GM12874 (cell line): ENCODE measurements at regions not wholly inside any gene's neighbourhood (a gene's known extent, or its start where the extent isn't known, plus 50 kb on each side); places are given as distances from the start of the nearest gene placed in this dataset.

Experiments used
- TF ChIP-seq, protein P1 (sequence below): IDR thresholded peaks from 2 replicates; pipeline ENCODE4 v1.5.1; 2011; ENCODE audit warnings: low read depth, mild to moderate bottlenecking, control low read depth, low read length, moderate library complexity; ENCODE audit not compliant: insufficient read depth

DNA sequence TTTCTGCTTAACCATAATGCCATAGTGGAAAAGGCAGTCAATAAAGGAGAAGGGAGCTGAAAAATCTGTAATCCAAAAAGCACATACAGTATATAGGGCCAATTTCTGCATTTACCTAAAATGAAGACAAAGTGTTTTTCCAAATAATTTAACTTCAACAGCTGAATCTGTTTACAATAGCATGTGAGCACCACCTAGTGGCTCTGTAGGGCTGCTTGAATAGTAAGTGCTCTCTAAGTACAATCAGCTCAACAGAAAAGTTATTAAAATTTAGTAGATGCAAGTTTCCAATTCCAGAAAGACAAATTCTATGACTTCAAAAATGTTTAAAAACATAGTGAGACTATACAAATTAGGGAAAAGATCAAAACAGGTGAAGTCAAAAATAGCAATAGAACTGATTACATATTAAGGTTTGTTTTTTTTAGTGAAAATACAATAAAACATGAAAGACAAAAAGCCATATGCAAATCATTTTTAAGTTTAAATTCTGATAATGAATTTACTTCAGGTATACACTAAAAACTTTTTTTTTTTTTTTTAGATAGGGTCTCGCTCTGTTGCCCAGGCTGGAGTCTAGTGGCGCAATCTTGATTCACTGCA, 220.0 kb downstream of the SETD4 start:
- TF ChIP-seq, protein P1, sequence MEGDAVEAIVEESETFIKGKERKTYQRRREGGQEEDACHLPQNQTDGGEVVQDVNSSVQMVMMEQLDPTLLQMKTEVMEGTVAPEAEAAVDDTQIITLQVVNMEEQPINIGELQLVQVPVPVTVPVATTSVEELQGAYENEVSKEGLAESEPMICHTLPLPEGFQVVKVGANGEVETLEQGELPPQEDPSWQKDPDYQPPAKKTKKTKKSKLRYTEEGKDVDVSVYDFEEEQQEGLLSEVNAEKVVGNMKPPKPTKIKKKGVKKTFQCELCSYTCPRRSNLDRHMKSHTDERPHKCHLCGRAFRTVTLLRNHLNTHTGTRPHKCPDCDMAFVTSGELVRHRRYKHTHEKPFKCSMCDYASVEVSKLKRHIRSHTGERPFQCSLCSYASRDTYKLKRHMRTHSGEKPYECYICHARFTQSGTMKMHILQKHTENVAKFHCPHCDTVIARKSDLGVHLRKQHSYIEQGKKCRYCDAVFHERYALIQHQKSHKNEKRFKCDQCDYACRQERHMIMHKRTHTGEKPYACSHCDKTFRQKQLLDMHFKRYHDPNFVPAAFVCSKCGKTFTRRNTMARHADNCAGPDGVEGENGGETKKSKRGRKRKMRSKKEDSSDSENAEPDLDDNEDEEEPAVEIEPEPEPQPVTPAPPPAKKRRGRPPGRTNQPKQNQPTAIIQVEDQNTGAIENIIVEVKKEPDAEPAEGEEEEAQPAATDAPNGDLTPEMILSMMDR, result peak; percentile 68

DNA sequence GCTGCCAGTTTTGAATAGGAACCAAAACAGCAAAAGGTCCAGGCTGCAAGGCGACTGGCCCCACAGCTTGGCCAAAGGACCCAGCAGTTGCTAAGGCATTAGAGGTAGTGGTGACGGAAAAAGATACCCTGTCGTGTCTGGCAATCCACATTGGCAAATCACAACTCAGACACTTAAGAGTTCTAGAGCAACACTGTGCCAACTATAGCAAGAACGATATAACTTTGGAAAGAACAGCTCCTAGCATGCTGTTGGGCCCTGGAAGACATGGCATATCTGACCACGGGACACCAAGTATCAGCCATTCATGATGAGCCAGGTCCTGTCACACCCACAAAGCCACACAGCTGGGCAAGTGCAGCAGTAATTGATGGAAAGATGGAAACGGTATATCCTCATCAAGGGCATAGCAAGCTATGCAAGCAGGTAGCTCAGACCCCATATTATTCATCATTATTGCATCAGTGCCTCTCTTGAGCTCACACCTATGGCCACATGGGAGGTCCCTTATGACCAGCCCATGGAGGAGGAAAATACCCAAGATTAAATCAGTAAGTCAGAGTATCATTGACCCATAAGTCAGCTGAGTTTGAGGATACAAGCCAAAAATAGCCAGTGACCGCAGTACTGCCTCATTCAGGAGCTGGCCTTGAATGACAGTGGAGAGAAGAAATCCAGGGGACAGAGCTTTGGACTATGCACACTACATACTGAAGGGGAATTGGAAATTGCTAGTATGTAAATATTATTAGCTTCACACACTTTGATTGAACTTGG, 221.2 kb downstream of the SETD4 start:
- TF ChIP-seq, protein P1, result no peak

DNA sequence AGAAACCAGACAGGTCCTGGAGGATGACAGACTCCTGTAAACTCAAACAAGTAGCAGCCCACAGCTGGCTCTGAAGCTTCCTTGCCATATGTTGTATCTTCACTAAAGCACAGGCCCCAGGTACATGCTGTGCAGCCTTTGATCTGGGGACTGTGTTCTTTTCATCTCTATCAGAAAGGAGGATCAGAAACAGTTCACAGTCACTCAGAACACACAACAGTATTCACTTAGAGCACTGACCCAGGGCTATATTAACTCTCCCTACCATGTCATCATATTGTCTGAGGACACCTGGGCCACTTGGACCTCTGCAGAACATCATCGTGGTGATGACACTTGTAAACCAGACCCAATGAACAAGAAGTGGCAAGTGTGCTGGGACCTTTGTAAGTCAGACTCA, 222.0 kb downstream of the SETD4 start:
- TF ChIP-seq, protein P1, result no peak

DNA sequence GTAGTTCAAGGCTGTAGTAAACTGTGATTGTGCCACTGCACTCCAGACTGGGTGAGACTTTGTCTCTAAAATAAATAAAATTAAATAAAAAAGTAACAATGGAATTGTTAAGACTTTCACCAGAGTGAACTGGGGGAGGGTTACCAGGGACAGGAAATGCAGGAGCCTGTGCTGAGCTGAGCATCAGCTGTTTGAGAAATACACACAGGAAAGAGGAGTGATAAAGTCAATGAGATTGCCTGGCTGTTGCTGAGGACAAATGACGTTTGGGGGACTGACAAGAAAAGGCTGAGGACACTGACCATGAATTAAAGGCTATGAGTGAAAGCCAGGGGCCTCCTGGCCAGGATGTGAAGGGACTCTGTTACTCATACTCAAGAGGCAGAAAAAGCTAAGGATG, 226.3 kb downstream of the SETD4 start:
- TF ChIP-seq, protein P1, result no peak

DNA sequence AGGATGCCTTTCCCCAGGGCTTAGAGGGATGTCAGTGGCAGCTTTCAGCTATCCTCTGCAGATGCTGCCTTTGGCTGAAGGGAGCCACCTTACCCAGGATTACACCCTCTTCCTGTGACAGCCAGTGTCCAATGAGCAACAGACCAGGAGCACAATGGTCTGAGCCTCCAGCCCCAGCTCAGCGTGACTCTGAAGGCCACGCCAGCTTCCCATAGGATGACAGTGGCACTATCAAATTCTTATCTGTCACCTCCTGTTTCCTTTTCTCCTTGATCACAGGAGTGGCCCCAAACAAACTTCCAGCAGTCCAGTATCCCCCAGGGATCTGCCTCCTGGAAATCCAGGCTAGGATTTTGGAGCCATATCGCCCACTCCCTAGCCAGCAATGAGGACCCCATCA, 226.9 kb downstream of the SETD4 start:
- TF ChIP-seq, protein P1, result no peak

DNA sequence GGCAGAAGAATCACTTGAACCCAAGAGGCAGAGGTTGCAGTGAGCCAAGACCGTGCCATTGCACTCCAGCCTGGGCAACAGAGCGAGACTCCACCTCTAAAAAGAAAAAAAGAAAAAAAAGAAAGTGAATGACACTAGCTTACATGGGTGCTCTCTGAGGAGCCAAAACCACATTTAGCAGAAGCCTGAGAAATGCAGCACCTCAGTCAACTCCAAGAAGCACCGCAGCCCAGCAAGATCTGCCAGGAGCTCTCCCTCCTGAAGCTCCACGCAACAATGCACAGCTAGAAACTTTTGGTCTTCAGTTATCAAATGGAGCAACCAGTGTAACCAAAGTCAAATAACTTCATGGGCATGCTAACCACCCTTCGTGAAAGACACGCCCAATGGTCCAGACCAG, 229.1 kb downstream of the SETD4 start:
- TF ChIP-seq, protein P1, result no peak

DNA sequence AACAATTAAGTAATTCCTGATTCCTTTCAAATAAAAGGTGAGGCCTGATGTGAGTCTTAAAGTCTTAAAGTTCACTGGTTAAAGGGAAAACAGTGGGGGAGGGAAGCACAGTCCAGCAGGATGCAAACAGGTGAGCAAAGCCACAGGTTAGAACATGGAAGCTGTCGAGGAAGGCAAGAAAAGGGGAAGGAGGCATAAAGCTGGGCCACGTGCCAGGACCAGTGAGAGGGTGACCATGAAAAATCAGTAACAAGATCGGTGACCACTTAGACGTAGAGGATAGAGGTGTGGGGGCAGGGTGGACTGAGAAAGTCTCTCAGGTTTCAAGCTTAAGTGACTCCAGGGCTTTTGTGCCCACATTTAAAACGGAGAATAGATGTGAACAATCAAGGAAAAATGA, 231.3 kb downstream of the SETD4 start:
- TF ChIP-seq, protein P1, result no peak
